Middle frontal gyrus (tissue), 1 donor: ENCODE measurements at regions not wholly inside any gene's neighbourhood (a gene's known extent, or its start where the extent isn't known, plus 50 kb on each side); places are given as distances from the start of the nearest gene placed in this dataset.
"Not testable (repeated sequence)": the region's sequence is repeated elsewhere in the genome, so short reads cannot be mapped to it uniquely, and the experiment has no call there.

Experiments
- DNase-seq: peaks from one replicate; pipeline ENCODE4 v3.0.0-alpha.2; 2015; ENCODE audit warnings: low spot score; ENCODE audit errors: extremely low spot score

DNA sequence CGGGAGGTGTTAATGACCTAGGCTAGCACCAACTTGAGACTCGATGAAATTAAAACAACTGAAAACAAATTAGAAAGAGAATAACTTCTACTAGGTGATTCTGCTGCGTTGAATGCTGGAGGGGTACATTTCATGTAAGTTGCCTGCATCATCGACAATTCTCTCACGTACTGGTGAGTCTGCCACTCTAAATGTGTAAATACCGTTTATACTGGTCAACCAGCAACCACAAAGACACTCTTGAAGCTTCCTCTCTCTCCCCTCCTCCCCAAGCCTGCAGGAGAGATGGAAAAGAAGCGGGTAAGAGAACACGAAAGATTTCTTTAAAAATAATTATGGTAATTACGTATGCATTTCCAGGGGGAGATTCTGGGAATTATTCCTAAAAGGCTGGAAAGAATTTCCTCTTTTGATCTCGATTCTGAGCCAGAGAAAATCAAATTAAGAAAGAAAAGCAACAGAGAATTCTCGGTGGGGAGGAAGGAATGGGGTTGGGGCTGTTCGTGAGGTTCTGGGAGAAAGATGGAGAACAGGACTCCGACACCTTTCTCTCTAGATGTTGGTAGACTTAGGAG, 68.6 kb upstream of the MRTFB start:
- DNase-seq, result no peak

- peak; percentile 64 for DNase-seq
Measured at GRCh38 chr16:14003074-14003570, 68.0 kb upstream of the MRTFB start.

DNA sequence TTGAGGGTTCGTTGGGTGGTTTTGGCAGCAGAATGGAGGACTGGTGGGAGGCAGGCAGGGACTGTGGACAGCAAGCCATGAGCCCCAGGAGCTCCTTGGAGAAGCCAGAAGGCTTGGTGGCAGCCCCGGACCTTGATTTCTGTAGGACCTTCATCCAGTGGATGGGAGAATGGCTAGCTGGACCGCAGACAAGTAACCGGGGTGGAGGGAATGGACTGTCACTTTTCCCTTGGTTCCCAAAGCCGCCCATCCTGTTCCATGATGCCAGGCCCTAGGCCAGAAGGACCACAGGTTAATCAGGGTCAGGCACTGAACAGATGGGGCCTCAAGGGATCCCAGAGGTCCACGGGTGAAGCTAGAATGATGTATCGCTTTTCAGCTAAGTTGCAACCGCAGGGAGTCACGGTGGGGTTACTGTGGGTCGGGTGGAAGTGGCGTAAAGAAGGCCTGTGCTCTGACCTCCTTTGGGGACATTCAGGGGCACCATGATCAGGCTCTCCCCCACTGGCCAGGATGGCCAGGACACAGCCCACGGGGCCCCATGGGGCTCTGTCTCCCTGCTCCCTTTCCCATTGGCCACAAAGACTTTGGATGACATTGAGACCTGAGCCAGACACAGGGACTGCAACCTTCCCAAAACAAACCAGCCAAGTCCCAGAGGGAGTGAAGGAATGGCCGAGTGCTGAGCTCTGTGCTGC, 66.9 kb upstream of the MRTFB start:
- no peak for DNase-seq

- DNase-seq, result no peak
Measured at GRCh38 chr16:14004729-14005315, 66.3 kb upstream of the MRTFB start.

GRCh38 chr16:14005335-14005734, 65.8 kb upstream of the MRTFB start:
- DNase-seq, result no peak

DNA sequence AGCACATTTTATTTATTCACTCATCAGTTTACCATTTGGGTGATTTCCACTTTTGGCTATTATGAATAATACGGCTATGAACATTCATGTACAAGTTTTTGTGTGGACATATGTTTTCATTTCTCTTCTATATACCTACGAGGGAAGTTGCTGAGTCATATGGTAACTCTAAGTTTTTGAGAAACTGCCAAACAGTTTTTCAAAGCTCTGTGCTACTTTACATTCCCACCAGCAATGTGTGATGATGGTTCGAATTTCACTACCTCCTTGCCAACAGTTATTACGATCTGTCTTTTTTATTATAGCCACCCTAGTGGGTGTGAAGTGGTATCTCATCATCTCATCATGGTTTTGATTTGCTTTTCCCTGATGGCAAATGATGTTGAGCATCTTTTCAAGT, 63.7 kb upstream of the MRTFB start:
- DNase-seq, result peak; percentile 22

GRCh38 chr16:14011001-14011400, 60.1 kb upstream of the MRTFB start:
- no peak for DNase-seq

DNA sequence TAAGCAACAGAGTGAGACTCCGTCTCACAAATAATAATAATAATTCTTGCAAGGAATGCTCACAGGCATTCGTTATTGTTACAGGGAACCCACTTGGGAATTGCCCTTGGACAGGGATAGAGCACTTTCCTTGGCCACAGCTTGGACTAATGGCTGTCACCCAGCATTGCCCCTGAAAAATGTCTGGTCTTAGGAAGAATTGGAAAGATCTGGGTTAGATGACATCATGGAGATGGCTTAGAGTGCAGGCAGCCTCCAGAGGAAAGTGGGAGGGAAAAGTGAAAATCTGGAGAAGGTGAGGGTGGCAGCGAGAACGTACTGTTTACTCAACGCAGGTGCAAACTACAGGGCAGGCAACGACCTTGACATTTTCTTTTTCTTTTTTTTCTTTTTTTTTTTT, 59.3 kb upstream of the MRTFB start:
- DNase-seq, result no peak

- DNase-seq, result no peak
Measured at GRCh38 chr16:14013145-14013570, 58.0 kb upstream of the MRTFB start.

DNA sequence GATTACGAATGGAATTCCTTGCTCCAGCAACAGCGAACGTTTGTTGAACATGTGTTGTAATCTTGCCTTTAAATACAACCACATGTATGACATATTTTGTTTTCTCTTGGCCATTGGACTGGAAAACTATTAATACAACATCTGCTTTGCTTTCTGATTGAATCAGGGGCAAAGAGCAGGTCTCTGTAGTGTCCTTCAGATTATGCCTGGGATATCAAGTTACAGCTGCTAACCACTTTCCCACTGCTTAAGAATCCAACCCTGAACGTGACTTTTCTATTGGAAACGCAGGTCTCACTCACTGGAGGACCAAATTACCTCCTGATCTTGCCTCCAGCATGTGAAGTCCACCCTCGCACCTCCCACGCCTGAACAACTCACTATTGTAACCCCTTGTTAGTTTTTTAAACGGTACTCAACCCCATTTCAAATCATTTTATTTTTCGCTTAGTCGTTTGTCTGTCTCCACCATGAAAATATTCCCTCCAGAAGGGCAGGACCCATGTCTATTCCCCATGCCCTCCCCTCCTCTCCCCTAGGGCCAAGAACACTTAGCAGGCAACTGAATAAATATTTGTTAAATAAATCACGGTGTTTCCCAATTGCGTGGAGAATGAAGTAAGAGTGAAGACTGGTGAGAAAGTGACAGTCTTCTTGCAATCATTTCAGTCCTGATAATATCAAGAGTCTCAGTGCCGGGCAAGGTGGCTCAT, 57.4 kb upstream of the MRTFB start:
- DNase-seq, result no peak

- DNase-seq, result no peak
Measured at GRCh38 chr16:14014284-14014625, 56.9 kb upstream of the MRTFB start.

DNA sequence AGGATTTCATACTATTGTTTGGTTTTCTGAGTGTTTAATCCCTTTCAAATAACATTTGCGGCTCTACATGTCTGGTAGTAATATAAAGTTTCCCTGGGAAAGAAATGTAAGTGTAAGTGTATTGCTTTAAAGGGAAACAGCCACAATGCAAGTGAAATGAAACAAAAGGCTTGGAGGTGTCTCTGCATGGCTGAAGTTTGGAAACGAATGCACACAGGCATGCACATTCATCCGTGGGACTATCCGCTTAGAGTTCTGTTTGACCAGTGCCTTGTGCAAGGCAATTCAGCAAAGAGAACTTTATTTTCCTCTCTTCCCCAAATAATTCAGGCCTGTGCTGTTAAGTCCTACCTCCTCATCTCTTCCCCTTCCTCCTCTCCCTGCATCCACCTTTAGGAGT, 56.1 kb upstream of the MRTFB start:
- no peak for DNase-seq

DNA sequence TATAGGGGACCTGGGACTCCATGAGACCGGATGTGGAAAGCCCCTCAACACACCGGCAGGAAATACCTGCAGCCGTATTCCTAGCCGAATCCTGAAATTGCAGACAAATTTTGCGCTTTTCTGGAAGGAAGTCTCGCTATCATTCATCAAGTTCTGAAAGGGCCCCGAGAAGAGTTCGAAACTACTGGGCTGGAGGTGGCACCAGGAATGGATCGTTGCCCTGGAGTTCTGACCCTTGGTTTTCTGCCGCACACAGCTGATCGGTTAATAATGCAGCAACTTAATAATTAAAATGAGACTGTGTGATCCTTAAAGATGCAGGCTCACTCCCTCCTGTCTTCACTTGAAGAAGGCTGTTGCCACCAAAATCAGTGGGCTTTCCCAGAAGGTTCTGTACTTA, 55.7 kb upstream of the MRTFB start:
- no peak for DNase-seq

GRCh38 chr16:14015948-14016347, 55.2 kb upstream of the MRTFB start:
- DNase-seq, result no peak

GRCh38 chr16:14016362-14016761, 54.8 kb upstream of the MRTFB start:
- DNase-seq, result not testable (repeated sequence)

GRCh38 chr16:14017886-14018285, 53.2 kb upstream of the MRTFB start:
- DNase-seq, result no peak

GRCh38 chr16:14018851-14019250, 52.3 kb upstream of the MRTFB start:
- no peak for DNase-seq

GRCh38 chr16:14020141-14020540, 51.0 kb upstream of the MRTFB start:
- no peak for DNase-seq
